Suprapubic skin (tissue), 4 donors: ENCODE measurements at regions not wholly inside any gene's neighbourhood (a gene's known extent, or its start where the extent isn't known, plus 50 kb on each side); places are given as distances from the start of the nearest gene placed in this dataset.

Experiments used
- CTCF ChIP-seq, 2 donors: fragments of 200-600 bp in 1 of 2; fragments of 450-650 bp in 1 of 2; sonication (generic) in 1 of 2; IDR thresholded peaks; one replicate each; pipeline ENCODE4 v1.5.1; 2016 to 2019; ENCODE audit warnings: antibody characterized with exemption in 2 of 2, mild to moderate bottlenecking in 1 of 2, moderate library complexity in 1 of 2
- EP300 ChIP-seq: sonication (generic); formaldehyde crosslinking; IDR thresholded peaks from one replicate; pipeline ENCODE4 v1.6.1; 2017; ENCODE audit warnings: antibody characterized with exemption
- POLR2AphosphoS5 ChIP-seq, 3 donors: sonication (generic); formaldehyde crosslinking; IDR thresholded peaks; one replicate each; pipeline ENCODE4 v1.6.1; 2017; ENCODE audit warnings: antibody characterized with exemption in 3 of 3

GRCh38 chr7:16098585-16099179, 322.7 kb downstream of the CRPPA start:
- no peak for TF ChIP-seq CTCF (IDR thresholded peaks at IDR 0.05)
- no peak for TF ChIP-seq EP300
- TF ChIP-seq POLR2AphosphoS5 (IDR thresholded peaks at IDR 0.05), result no peak
